ENCODE measurements at regions not wholly inside any gene's neighbourhood (a gene's known extent, or its start where the extent isn't known, plus 50 kb on each side); places are given as distances from the start of the nearest gene placed in this dataset.

DNA sequence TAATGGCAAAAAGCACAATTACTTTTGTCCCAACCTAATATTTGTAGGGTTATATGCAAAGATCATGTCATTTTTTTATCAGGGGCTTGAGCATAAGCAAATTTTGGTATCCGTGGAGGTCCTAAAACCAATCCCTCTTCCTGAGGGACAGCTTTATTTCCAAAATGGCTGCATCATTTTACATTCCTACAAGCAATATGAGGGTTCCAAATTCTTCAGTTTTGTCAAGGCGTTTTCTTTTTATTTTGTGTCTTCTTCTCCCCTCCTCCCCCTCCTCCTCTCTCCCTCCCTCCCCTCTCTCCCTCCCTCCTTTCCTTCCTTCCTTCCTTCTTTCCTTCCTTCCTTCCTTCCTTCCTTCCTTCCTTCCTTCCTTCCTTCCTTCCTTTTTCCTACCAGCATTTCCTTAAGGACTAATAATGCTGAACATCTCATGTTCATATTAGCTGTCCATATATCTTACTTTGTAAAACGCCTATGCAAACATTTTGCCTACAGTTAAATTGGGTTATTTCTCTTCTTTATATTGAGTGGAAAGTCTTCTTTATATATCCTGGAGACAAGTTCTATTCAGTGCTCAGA is 881.8 kb downstream of the DCDC2C start (continued):
- TF ChIP-seq, protein P1, sequence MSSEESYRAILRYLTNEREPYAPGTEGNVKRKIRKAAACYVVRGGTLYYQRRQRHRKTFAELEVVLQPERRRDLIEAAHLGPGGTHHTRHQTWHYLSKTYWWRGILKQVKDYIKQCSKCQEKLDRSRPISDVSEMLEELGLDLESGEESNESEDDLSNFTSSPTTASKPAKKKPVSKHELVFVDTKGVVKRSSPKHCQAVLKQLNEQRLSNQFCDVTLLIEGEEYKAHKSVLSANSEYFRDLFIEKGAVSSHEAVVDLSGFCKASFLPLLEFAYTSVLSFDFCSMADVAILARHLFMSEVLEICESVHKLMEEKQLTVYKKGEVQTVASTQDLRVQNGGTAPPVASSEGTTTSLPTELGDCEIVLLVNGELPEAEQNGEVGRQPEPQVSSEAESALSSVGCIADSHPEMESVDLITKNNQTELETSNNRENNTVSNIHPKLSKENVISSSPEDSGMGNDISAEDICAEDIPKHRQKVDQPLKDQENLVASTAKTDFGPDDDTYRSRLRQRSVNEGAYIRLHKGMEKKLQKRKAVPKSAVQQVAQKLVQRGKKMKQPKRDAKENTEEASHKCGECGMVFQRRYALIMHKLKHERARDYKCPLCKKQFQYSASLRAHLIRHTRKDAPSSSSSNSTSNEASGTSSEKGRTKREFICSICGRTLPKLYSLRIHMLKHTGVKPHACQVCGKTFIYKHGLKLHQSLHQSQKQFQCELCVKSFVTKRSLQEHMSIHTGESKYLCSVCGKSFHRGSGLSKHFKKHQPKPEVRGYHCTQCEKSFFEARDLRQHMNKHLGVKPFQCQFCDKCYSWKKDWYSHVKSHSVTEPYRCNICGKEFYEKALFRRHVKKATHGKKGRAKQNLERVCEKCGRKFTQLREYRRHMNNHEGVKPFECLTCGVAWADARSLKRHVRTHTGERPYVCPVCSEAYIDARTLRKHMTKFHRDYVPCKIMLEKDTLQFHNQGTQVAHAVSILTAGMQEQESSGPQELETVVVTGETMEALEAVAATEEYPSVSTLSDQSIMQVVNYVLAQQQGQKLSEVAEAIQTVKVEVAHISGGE (tag by site-specific recombination; conservative IDR thresholded peaks at IDR 0.05; ENCODE audit: low read depth), result no peak
- no peak for TF ChIP-seq GLI4 (tag by site-specific recombination; IDR thresholded peaks at IDR 0.05)
- TF ChIP-seq ZNF274 (IDR thresholded peaks at IDR 0.05; ENCODE audit: low read length), result no peak
- no peak for TF ChIP-seq ZNF274 (tag by site-specific recombination; IDR thresholded peaks at IDR 0.05; ENCODE audit: borderline replicate concordance)
- TF ChIP-seq ZNF596 (tag by site-specific recombination; IDR thresholded peaks at IDR 0.05), result no peak
- no peak for TF ChIP-seq ZNF791 (tag by site-specific recombination; IDR thresholded peaks at IDR 0.05)

DNA sequence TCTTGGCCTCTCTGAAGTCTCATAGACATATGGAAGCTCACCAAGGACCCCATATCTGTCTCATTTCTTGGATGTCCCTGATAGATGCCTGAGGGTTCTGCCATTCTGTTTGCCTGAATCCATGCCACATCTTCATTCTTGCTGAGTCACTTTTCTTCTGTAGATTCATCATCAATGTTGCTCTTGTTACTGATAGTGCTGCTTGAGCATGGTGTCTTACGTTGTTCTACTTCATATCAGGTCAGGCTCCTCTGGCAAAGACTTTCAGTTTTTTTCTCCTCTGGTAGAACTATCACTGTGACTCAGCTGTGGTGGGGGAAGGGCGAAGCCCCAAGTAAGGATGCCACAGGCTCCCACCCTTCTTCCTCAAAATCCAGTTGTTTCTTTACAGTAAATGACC is 885.2 kb downstream of the DCDC2C start:
- no peaks in the 10 kb centered on the region for H3K4me1 ChIP-seq (ENCODE audit: control insufficient read depth, insufficient read depth, low read length)
- no peak for TF ChIP-seq ZNF623 (tag by site-specific recombination; IDR thresholded peaks at IDR 0.05)
- no peak for TF ChIP-seq ZNF169 (tag by site-specific recombination; IDR thresholded peaks at IDR 0.05)
- no peak for TF ChIP-seq IKZF3 (tag by site-specific recombination; IDR thresholded peaks at IDR 0.05)
- TF ChIP-seq ZNF138 (tag by site-specific recombination; IDR thresholded peaks at IDR 0.05; ENCODE audit: borderline replicate concordance), result no peak
- no peak for TF ChIP-seq ZSCAN30 (tag by site-specific recombination; IDR thresholded peaks at IDR 0.05)
- TF ChIP-seq REST (tag by site-specific recombination; IDR thresholded peaks at IDR 0.05), result no peak
- no peak for TF ChIP-seq GFI1B (tag by site-specific recombination; IDR thresholded peaks at IDR 0.05)
- no peak for TF ChIP-seq ZBTB6 (tag by site-specific recombination; IDR thresholded peaks at IDR 0.05)
- H3K9me3 ChIP-seq (ENCODE audit: control insufficient read depth, insufficient read depth, low read depth, low read length), result no peaks in the 10 kb centered on the region
- ChIA-PET CTCF (no interaction called here), POLR2A (no interaction called here)
- H3K36me3 ChIP-seq (ENCODE audit: control insufficient read depth in 2 of 2, insufficient read depth in 1 of 2, low read length in 2 of 2), result no peaks in the 10 kb centered on the region
- no peak overlapping the region for H3K27ac ChIP-seq (ENCODE audit: extremely low read depth, low read depth, low read length)
- H3K4me3 ChIP-seq (ENCODE audit: low read depth, low read length), result no peak overlapping the region

DNA sequence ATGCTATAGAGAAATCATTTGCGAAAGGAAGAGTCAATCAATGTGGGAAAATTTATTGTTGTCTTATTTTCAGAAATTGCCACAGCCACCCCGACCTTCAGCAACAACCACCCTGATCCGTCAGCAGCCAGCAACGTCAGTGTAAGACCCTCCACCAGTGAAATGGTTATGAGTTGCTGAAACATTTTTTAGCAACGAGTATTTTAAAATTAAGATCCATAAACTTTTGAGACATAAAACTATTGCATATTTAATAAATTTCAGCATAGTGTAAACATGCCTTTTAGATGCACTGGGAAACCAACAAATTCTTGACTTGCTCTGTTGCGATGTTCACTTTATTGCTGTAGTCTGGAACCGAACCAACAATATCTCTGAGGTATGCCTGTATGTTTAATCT is 887.9 kb downstream of the DCDC2C start:
- H3K36me3 ChIP-seq (ENCODE audit: control insufficient read depth in 2 of 2, insufficient read depth in 1 of 2, low read length in 2 of 2), result no peaks in the 10 kb centered on the region
- no peaks in the 10 kb centered on the region for H3K4me1 ChIP-seq (ENCODE audit: control insufficient read depth, insufficient read depth, low read length)
- ChIA-PET POLR2A (no interaction called here), CTCF (no interaction called here)
- H3K27ac ChIP-seq (ENCODE audit: extremely low read depth, low read depth, low read length), result no peak overlapping the region
- no peaks in the 10 kb centered on the region for H3K9me3 ChIP-seq (ENCODE audit: control insufficient read depth, insufficient read depth, low read depth, low read length)
- H3K4me3 ChIP-seq (ENCODE audit: low read depth, low read length), result no peak overlapping the region
- TF ChIP-seq ZNF140 (tag by site-specific recombination; IDR thresholded peaks at IDR 0.05) (no peak), ZNF514 (tag by site-specific recombination; IDR thresholded peaks at IDR 0.05) (no peak), ZBTB1 (tag by site-specific recombination; IDR thresholded peaks at IDR 0.05) (no peak), ZNF133 (tag by site-specific recombination; IDR thresholded peaks at IDR 0.05) (no peak), YY2 (tag by site-specific recombination; IDR thresholded peaks at IDR 0.05) (no peak), ZSCAN30 (tag by site-specific recombination; IDR thresholded peaks at IDR 0.05) (no peak)
- TF ChIP-seq, protein P2, sequence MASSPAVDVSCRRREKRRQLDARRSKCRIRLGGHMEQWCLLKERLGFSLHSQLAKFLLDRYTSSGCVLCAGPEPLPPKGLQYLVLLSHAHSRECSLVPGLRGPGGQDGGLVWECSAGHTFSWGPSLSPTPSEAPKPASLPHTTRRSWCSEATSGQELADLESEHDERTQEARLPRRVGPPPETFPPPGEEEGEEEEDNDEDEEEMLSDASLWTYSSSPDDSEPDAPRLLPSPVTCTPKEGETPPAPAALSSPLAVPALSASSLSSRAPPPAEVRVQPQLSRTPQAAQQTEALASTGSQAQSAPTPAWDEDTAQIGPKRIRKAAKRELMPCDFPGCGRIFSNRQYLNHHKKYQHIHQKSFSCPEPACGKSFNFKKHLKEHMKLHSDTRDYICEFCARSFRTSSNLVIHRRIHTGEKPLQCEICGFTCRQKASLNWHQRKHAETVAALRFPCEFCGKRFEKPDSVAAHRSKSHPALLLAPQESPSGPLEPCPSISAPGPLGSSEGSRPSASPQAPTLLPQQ (tag by site-specific recombination; IDR thresholded peaks at IDR 0.05), result no peak
